Astrocyte (in vitro differentiated cells and primary cell): ENCODE measurements at regions not wholly inside any gene's neighbourhood (a gene's known extent, or its start where the extent isn't known, plus 50 kb on each side); places are given as distances from the start of the nearest gene placed in this dataset.
"Not testable (repeated sequence)": the region's sequence is repeated elsewhere in the genome, so short reads cannot be mapped to it uniquely, and the experiment has no call there.

Experiments used
- DNase-seq: peaks from one replicate; pipeline ENCODE4 v3.0.0-alpha.2; 2010; ENCODE audit warnings: low read depth
- FAIRE-seq: peaks from 2 replicates; lab custom pipeline; 2011; peaks lifted over from hg19 to GRCh38; lab: Jason Lieb, UNC
- H2AFZ ChIP-seq: 2 replicates; pipeline ENCODE4 v1.6.0; 2012; ENCODE audit warnings: low read depth, low read length, inconsistent platforms
- H3K27ac ChIP-seq: 2 replicates; pipeline ENCODE4 v1.5.1; 2011; ENCODE audit warnings: low read depth, low read length, inconsistent platforms
- H3K27me3 ChIP-seq: 2 replicates; pipeline ENCODE4 v1.6.0; 2011; ENCODE audit warnings: low read length, inconsistent platforms; ENCODE audit not compliant: insufficient read depth
- H3K36me3 ChIP-seq: 2 replicates; pipeline ENCODE4 v1.5.1; 2011; ENCODE audit warnings: low read length, inconsistent platforms; ENCODE audit not compliant: insufficient read depth
- H3K4me1 ChIP-seq: 2 replicates; pipeline ENCODE4 v1.5.1; 2011; ENCODE audit warnings: low read length, inconsistent platforms; ENCODE audit not compliant: insufficient read depth
- H3K4me2 ChIP-seq: 2 replicates; pipeline ENCODE4 v1.6.0; 2012; ENCODE audit warnings: low read length, inconsistent platforms
- H3K4me3 ChIP-seq: 2 replicates; pipeline ENCODE4 v1.5.1; 2011; ENCODE audit warnings: low read depth, mild to moderate bottlenecking, low read length, inconsistent platforms; ENCODE audit not compliant: insufficient read depth
- H3K79me2 ChIP-seq: 2 replicates; pipeline ENCODE4 v1.6.0; 2012; ENCODE audit warnings: mild to moderate bottlenecking, low read length, inconsistent platforms; ENCODE audit not compliant: insufficient read depth
- H3K9ac ChIP-seq: 2 replicates; pipeline ENCODE4 v1.6.0; 2012; ENCODE audit warnings: mild to moderate bottlenecking, low read length, inconsistent platforms
- H3K9me3 ChIP-seq: 2 replicates; pipeline ENCODE4 v1.5.1; 2012; ENCODE audit warnings: low read depth, mild to moderate bottlenecking, low read length, inconsistent platforms; ENCODE audit not compliant: insufficient read depth
- H4K20me1 ChIP-seq: 2 replicates; pipeline ENCODE4 v1.6.0; 2012; ENCODE audit warnings: low read length, inconsistent platforms; ENCODE audit not compliant: insufficient read depth
- H3K27ac Mint-ChIP-seq: one replicate; pipeline ENCODE4 v1.8.0; 2021; ENCODE audit warnings: mild to moderate bottlenecking, mixed read lengths; ENCODE audit not compliant: unreplicated experiment
- H3K27me3 Mint-ChIP-seq: one replicate; pipeline ENCODE4 v1.8.0; 2021; ENCODE audit warnings: low read depth, mixed read lengths; ENCODE audit not compliant: unreplicated experiment
- H3K36me3 Mint-ChIP-seq: one replicate; pipeline ENCODE4 v1.8.0; 2021; ENCODE audit warnings: low read depth, mixed read lengths; ENCODE audit not compliant: unreplicated experiment
- H3K4me1 Mint-ChIP-seq: one replicate; pipeline ENCODE4 v1.8.0; 2021; ENCODE audit warnings: low read depth, mixed read lengths; ENCODE audit not compliant: unreplicated experiment
- H3K4me3 Mint-ChIP-seq: one replicate; pipeline ENCODE4 v1.8.0; 2021; ENCODE audit warnings: mild to moderate bottlenecking, moderate library complexity, mixed read lengths; ENCODE audit not compliant: unreplicated experiment
- H3K9me3 Mint-ChIP-seq: one replicate; pipeline ENCODE4 v1.8.0; 2021; ENCODE audit warnings: mild to moderate bottlenecking, mixed read lengths; ENCODE audit not compliant: unreplicated experiment
- CTCF ChIP-seq: IDR thresholded peaks from 2 replicates; pipeline ENCODE4 v1.5.1; 2011; ENCODE audit warnings: low read depth, mild to moderate bottlenecking, inconsistent platforms, low read length, moderate library complexity; ENCODE audit not compliant: insufficient read depth
- EZH2 ChIP-seq: IDR thresholded peaks from 2 replicates; pipeline ENCODE4 v1.6.1; 2012; ENCODE audit warnings: mild to moderate bottlenecking, low read length, inconsistent platforms; ENCODE audit not compliant: insufficient read depth

- no peak overlapping the region for H3K27ac Mint-ChIP-seq
- Histone ChIP-seq H3K27ac (no peak overlapping the region), H3K4me1 (no peaks in the 10 kb centered on the region), H3K27me3 (no peaks in the 10 kb centered on the region), H3K9ac (no peak overlapping the region), H3K4me3 (no peak overlapping the region), H4K20me1 (no peaks in the 10 kb centered on the region), H3K4me2 (no peak overlapping the region), H3K9me3 (no peaks in the 10 kb centered on the region), H3K36me3 (no peaks in the 10 kb centered on the region), H2AFZ (no peak overlapping the region), H3K79me2 (no peaks in the 10 kb centered on the region)
- no peaks in the 10 kb centered on the region for H3K36me3 Mint-ChIP-seq
- H3K4me1 Mint-ChIP-seq: no peaks in the 10 kb centered on the region
- FAIRE-seq (no peak), DNase-seq (no peak)
- H3K4me3 Mint-ChIP-seq: no peak overlapping the region
- no peaks in the 10 kb centered on the region for H3K9me3 Mint-ChIP-seq
- H3K27me3 Mint-ChIP-seq: no peaks in the 10 kb centered on the region
- TF ChIP-seq CTCF: no peak
- no peak for TF ChIP-seq EZH2
These were observed 913.9 kb downstream of the TLE4 start for GRCh38 chr9:80485420-80486250.

GRCh38 chr9:80482251-80482650 is 910.5 kb downstream of the TLE4 start:
- not testable (repeated sequence) for H3K9me3 ChIP-seq, H3K4me1 ChIP-seq, H3K4me1 Mint-ChIP-seq, H3K27me3 Mint-ChIP-seq, FAIRE-seq, H3K27ac ChIP-seq, H3K27me3 ChIP-seq, H4K20me1 ChIP-seq, H2AFZ ChIP-seq, H3K36me3 ChIP-seq, DNase-seq, H3K9ac ChIP-seq, H3K4me3 Mint-ChIP-seq, H3K9me3 Mint-ChIP-seq, H3K79me2 ChIP-seq, H3K4me3 ChIP-seq, H3K36me3 Mint-ChIP-seq, H3K27ac Mint-ChIP-seq, H3K4me2 ChIP-seq

- FAIRE-seq (no peak), DNase-seq (peak; percentile 24)
- no peak overlapping the region for H3K27ac Mint-ChIP-seq
These were observed 895.9 kb downstream of the TLE4 start for GRCh38 chr9:80467632-80468031.

More at GRCh38 chr9:80467632-80468031, 895.9 kb downstream of the TLE4 start:
- H3K79me2 ChIP-seq: no peaks in the 10 kb centered on the region
- H4K20me1 ChIP-seq: no peaks in the 10 kb centered on the region
- no peak overlapping the region for H3K27ac ChIP-seq
- H3K4me3 ChIP-seq: no peak overlapping the region
- no peak overlapping the region for H2AFZ ChIP-seq
- no peak for TF ChIP-seq EZH2
- TF ChIP-seq CTCF: no peak
- H3K4me1 ChIP-seq: no peaks in the 10 kb centered on the region
- H3K4me2 ChIP-seq: no peak overlapping the region
- no peaks in the 10 kb centered on the region for H3K36me3 Mint-ChIP-seq
- no peaks in the 10 kb centered on the region for H3K9me3 ChIP-seq
- no peaks in the 10 kb centered on the region for H3K27me3 Mint-ChIP-seq
- no peaks in the 10 kb centered on the region for H3K27me3 ChIP-seq
- H3K36me3 ChIP-seq: no peaks in the 10 kb centered on the region
- H3K4me1 Mint-ChIP-seq: no peaks in the 10 kb centered on the region
- H3K9ac ChIP-seq: no peak overlapping the region
- H3K9me3 Mint-ChIP-seq: peaks cover 1% of the 10 kb centered on the region
- no peak overlapping the region for H3K4me3 Mint-ChIP-seq
